ENCODE measurements at regions not wholly inside any gene's neighbourhood (a gene's known extent, or its start where the extent isn't known, plus 50 kb on each side); places are given as distances from the start of the nearest gene placed in this dataset.

DNA sequence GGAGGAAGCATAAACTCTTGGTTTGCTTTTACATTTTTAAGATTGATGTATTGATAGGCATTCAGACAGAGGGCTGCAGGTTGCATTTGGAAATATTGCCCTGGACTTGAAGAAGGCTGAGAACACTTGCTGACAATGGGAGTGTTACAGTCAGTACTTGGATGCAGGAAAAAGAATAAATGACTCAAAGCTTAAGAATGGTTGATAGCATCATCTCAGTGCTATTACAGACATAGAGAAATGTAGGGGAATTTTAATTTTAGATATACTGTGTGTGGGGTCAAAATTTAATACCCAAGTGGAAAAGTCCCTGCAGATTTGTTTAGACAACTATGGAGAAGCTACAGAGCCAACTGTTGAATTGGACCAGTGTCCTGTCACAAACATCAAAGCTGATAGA is 101.1 kb downstream of the ISL1 start:
- TF ChIP-seq, protein P1, sequence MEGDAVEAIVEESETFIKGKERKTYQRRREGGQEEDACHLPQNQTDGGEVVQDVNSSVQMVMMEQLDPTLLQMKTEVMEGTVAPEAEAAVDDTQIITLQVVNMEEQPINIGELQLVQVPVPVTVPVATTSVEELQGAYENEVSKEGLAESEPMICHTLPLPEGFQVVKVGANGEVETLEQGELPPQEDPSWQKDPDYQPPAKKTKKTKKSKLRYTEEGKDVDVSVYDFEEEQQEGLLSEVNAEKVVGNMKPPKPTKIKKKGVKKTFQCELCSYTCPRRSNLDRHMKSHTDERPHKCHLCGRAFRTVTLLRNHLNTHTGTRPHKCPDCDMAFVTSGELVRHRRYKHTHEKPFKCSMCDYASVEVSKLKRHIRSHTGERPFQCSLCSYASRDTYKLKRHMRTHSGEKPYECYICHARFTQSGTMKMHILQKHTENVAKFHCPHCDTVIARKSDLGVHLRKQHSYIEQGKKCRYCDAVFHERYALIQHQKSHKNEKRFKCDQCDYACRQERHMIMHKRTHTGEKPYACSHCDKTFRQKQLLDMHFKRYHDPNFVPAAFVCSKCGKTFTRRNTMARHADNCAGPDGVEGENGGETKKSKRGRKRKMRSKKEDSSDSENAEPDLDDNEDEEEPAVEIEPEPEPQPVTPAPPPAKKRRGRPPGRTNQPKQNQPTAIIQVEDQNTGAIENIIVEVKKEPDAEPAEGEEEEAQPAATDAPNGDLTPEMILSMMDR (IDR thresholded peaks at IDR 0.05) = no peak
- TF ChIP-seq POLR2AphosphoS5 (IDR thresholded peaks at IDR 0.05) = no peak
